ENCODE measurements at regions not wholly inside any gene's neighbourhood (a gene's known extent, or its start where the extent isn't known, plus 50 kb on each side); places are given as distances from the start of the nearest gene placed in this dataset.

DNA sequence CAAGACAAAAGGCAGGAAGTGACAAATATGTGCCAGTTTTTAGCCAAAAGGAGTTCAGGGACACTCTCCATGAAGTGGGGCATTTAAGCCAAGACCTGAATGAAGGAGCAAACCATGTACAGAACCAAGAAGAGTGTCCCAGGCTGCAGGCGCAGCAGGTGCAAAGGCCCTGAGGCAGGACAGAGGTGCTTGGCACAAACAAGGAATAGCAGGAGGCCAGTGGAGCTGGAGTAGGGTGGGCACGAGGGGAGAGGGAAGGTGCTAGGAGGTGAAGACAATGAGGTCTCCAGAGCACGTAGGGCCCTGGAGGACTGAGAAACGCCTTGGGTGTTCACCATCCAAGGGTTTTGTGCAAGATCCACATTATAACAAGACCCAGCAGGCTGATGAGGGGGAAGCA is 474.1 kb downstream of the MN1 start:
- TF ChIP-seq CTCF (IDR thresholded peaks at IDR 0.05; ENCODE audit: insufficient read depth, low read depth, low read length), result no peak
- no peak for TF ChIP-seq EZH2 (IDR thresholded peaks at IDR 0.05; ENCODE audit: insufficient read depth, low read length)

All from astrocyte (in vitro differentiated cells and primary cell).